A204.1 (cell line): ENCODE measurements at regions not wholly inside any gene's neighbourhood (a gene's known extent, or its start where the extent isn't known, plus 50 kb on each side); places are given as distances from the start of the nearest gene placed in this dataset.

Experiments used
- FAIRE-seq: peaks from 2 replicates; lab custom pipeline; 2012; peaks lifted over from hg19 to GRCh38; lab: Jason Lieb, UNC

DNA sequence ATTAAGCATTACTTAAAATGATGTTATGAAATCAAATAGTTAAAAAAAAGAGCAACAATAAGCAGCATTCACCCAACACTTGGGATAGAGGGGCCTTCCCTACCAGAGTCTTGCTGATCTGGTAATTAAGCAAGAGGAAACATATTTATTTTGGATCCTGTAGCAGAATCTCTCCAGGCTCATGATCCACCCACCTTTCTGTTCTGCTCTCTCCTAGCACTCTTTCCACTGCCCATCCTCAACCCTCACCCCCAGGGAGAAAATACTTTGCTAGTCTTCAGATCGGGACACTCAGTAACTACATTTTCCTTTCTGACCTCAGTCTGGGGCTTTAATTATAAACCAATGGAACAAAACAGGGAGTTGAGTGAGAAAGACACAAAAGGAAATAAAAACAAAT, 1541.9 kb downstream of the AACS start:
- no peak for FAIRE-seq

- no peak for FAIRE-seq
Observed at GRCh38 chr12:126607867-126608266, 1542.6 kb downstream of the AACS start.

GRCh38 chr12:126608607-126609175, 1543.5 kb downstream of the AACS start:
- no peak for FAIRE-seq

DNA sequence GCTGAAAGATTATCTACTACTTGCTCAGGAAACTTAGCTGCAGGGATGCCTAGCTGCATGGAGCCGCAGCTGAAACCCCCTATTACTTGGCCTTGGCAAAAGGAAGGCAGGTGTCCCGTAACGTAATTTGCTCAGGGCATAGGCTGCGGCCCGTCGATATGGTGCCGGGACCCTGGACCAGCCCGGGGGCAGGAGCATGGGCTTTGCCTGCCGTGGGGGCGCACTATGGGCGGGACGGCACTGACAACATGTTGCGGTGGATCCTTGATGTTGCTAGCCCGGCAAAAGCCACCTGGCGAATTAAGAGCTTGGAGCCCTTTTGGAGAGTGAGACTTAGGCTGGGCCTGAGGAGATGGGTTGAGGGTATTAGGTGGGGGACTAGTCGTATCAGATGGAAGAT, 1551.2 kb downstream of the AACS start:
- no peak for FAIRE-seq

DNA sequence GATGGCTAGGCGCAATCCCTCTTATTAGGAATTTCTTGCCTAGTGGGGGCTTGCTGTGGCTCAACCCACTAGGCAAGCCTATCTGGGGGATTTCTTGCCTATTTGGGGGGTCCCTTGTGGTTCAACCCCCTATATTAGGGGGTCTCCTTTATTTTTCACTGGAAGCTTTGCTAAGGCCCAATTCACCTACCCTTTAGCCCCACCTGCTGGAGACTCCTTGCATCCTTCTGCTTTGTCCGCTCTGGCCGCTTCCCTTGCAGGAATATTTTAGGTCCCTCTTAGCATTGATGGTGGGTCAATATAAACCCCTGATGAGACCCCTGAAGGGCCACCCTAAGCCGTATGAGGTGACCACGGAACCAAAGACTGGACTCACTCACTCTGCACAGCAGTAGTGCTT, 1552.1 kb downstream of the AACS start:
- no peak for FAIRE-seq

DNA sequence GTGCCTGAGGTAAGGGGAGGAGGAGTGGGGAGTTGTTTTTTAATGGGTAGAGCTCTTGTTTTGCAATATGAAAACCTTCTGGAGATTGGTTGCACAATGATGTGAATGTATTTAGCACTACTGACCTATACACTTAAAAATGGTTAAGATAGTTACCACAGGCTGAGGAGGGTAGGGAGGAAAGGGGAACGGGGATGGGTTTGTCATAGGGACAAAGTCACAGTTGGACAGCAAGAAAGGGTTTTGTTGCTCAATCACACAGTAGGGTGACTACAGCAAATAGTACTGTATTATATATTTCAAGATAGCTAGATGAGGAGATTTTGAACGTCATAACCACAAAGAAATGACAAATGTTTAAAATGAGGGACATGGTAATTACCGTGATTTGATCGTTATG, 1562.4 kb downstream of the AACS start:
- no peak for FAIRE-seq

- FAIRE-seq = no peak
Observed at GRCh38 chr12:126636821-126637220, 1571.6 kb downstream of the AACS start.

DNA sequence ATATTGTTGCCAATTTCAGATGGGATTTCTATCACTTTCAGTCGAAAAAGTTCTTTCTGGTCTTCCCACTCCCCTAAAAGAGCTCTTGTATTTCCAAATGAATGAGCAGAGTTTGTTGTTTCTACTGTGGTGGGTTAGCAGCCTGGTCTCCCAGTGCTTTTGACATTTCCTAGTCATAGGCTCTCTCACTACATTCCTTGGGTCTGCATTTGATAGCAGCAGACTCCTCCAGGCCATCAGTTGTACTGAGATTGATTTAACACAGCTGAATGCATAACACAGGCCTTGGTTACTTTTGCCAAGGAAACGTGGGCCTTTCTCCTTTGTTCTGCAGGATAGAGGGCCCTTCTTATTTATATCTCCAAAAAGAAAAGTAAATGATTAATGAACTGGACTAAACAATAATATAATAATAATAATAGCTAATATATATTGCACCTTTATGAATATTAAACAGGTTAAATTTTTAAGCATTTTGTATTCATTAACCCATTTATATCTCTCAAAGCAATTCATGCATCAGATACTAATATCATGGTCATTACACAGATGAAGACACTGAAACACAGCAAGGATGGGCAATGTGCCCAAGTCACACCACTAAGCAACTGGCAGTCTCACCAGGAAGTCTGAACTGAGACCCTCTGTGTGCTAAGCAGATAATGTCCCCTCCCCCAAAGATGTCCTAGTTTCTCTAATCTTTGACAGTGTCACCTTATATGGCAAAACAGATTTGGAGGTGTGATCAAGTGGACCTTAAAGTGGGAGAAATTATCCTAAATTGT, 1579.2 kb downstream of the AACS start:
- FAIRE-seq = no peak

DNA sequence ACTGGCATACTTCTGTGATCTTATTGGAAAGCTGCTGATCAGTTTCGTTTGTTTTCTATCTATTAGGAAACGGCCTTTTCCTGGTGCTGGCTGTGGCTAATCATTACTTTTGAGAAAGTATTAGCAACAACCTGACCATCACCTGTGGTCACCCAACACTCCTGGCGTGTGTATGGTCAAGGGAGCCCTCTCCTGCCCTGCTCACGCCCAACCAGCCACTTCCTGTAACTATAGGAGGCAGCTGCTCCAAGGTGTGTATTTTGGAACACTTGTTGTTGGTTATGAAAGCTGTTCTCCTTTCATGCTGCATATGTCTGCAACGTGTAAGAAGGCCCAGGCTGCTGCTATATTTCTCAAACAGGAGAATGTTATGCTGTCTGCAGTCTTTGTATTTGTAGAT, 1582.8 kb downstream of the AACS start:
- FAIRE-seq = no peak

DNA sequence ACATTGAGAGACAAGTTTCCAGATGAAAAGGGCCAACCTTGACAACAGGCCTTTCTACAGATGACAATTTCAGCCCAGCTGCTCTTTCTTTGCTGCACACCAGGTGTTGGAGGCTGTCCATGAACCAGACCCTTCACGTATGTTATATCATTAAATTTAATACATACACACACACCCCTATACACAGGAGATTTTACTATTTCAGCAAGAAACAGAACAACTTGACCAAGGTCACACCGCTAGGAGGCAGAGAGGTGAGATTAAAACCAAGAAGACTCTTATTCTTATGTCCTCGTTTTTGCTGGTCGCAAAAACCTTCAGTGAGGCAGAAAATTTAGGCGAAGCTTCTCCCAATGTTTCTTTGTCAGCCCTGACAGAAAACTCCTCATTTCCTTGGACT, 1585.9 kb downstream of the AACS start:
- FAIRE-seq = no peak

GRCh38 chr12:126663304-126664094, 1598.3 kb downstream of the AACS start:
- FAIRE-seq = no peak

DNA sequence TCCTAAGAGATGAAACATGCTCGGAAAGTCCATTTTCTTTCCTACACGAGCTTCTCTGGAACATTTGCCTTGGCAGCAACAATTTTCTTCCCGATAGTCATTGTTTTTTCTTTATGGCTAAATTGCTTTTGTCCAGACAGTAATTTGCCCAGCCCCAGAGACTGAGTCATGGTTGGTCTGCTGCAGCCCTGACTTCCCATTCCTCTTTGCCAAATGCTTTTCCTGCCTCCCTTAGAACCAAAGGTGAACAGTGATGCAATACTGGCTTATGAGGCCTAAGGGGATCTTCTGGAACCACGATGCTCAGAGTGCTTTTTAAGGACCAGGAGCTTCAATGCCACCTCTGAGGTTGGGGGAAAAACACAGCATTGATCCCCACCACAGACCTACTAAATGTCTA, 1599.6 kb upstream of the TMEM132C start:
- no peak for FAIRE-seq

GRCh38 chr12:126668538-126668937, 1598.4 kb upstream of the TMEM132C start:
- FAIRE-seq = no peak

DNA sequence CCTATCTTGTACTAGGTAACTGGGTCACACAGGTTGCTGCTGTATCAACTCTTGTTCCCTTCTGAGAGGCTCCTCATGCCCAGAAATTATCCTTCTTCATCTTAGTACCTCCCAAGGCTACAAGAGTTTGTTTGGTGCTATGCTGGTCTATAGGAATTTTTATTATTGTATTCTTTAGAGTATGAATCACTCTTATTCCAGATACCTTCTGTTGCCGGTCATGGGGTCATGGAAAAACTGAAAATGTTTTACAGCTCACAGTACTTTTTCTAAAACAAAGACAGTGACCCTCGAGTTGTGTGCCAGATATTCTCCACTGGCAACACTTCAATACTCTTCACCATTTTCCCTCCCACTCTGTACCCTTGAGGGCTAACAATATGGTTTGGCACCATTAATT, 1598.0 kb upstream of the TMEM132C start:
- no peak for FAIRE-seq

GRCh38 chr12:126676434-126676833, 1590.5 kb upstream of the TMEM132C start:
- FAIRE-seq = no peak

- no peak for FAIRE-seq
Observed at GRCh38 chr12:126681676-126682075, 1585.3 kb upstream of the TMEM132C start.

- no peak for FAIRE-seq
Observed at GRCh38 chr12:126684703-126685102, 1582.3 kb upstream of the TMEM132C start.

DNA sequence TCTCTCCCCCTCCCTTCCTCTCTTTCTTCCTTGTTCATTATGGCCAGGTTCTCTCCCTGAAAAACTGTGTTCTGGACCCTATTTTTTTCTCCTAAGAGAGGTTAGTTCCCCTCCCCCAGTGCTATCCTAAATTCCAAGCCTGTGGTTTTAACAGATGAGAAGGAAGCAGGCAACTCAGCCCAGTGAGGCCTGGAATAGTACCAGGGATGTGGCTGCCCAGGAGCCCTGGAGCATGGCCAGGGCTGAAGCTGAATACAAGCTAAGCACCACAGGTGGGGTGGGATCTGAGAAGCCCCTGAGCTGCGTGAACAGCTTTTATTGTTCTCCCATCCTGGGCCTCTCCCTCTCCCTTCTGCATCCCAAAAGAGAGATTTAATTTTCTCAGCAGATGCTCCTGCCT, 1581.3 kb upstream of the TMEM132C start:
- no peak for FAIRE-seq

DNA sequence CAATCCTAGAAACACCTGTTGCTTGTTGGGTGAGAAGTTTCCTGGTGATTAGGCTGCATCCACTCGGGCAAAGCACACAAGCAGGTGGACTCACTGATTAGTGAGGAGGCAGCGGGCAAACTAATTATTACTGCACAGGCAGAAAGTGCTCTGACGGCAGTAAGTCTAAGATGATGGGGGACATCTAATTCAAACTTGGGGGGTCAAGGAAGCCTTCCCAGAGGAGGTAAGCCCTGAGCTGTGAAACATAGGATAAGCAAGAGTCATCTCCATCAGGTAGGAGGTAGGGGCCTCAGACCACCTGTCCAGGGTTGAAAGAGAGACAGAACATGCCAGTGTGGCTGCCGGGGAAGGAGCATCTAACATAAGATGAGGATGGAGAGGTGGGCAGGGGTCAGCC, 1578.4 kb upstream of the TMEM132C start:
- FAIRE-seq = no peak

DNA sequence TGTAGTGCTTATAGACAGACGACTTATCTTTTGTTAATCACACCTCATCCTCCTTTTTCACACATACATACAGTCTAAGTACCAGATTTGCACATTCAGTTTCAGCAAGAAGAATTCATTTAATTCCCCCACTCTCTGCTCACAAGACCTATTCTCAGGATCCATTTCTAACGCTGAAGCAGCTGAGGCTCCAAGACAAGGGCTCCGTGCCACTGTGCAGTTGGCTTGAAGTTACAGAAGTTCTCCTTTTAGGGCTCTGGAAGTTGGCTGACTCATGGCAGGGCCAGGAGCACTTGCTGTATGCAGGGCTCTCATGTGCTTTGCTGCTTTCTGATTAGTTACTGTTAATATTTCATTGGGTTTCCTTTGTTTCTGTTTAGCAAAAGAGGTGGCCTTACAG, 1566.9 kb upstream of the TMEM132C start:
- no peak for FAIRE-seq

- FAIRE-seq = no peak
Observed at GRCh38 chr12:126704609-126705008, 1562.4 kb upstream of the TMEM132C start.

DNA sequence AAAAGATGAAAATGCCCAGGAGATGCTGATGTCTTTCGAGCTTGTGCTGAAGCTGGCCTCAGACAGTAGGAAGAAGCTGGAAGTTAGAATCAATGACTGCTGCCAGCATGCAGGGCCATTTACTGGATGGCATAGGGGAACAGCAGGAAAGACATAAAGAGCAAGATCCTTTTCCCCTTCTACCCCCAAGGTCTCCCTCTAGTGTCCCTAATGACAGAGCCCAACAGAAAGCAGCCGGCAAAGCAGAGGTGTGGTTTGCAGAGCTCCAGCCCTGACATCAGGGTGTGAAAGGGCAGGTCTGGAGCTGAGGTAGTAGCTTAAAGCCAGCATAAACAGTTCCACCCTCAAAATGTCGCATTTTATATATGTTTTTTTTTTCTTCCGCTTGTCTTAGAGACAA, 1560.7 kb upstream of the TMEM132C start:
- FAIRE-seq = no peak

DNA sequence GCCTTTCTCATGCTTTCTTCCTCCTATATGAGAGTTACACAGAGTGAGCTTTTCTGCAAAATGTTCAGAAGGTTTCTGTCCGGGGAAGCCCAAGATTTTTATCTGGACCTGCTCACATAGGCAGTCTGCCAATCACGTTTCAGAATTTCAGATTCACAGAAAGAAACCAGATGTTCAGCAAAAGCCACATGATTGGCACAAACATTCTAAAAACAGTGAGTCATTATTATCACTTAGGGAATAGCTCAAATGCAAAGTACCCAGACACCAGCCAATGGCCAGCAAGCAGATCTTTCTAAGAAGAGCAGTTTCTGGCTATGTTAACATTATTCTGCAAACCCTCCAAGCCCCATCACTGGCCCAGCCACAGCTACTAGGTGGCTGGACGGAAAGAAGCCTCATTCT, 1558.5 kb upstream of the TMEM132C start:
- no peak for FAIRE-seq

DNA sequence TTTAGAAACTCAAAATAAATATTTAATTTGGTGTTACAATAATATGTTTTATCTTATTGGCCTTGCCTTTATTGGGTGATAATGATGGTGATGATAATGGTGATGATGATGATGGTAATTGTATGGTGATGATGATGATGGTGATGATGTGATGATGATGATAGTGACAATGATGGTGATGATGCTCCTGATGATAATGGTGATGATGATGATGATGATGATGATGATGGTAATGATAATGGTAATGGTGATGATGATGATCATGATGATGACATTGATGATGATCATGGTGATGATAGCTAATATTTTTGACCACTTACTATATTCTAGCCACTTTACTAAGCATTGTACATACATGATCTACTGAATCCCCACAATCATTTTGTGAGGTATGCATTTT, 1548.6 kb upstream of the TMEM132C start:
- no peak for FAIRE-seq
